Endothelial cell of umbilical vein (primary cell): ENCODE measurements at regions not wholly inside any gene's neighbourhood (a gene's known extent, or its start where the extent isn't known, plus 50 kb on each side); places are given as distances from the start of the nearest gene placed in this dataset.
"Not testable (repeated sequence)": the region's sequence is repeated elsewhere in the genome, so short reads cannot be mapped to it uniquely, and the experiment has no call there.

Experiments
- BruUV-seq: library from RNA; stranded (reverse); fragments of 400-500 nt; replicated peaks from 2 replicates; lab custom pipeline; 2021; lab: Mats Ljungman, UMichigan
- CTCF ChIA-PET: fragments of 300-600, 350-600 bp; sonication (Branson Sonifier 250); formaldehyde crosslinking; loops from one replicate; lab custom pipeline; 2021; ENCODE audit warnings: antibody characterized with exemption, inconsistent platforms; lab: Charles Lee
- POLR2A ChIA-PET: fragments of 300-600, 350-600 bp; sonication (Branson Sonifier 250); formaldehyde crosslinking; loops from one replicate; lab custom pipeline; 2021; ENCODE audit warnings: antibody characterized with exemption, inconsistent platforms; lab: Charles Lee
- DNase-seq: peaks from one replicate; pipeline ENCODE4 v3.0.0-alpha.2; 2011; ENCODE audit warnings: low read depth, low spot score
- FAIRE-seq: peaks from 2 replicates; lab custom pipeline; 2011; peaks lifted over from hg19 to GRCh38; lab: Jason Lieb, UNC
- H2AFZ ChIP-seq: 2 replicates; pipeline ENCODE4 v1.6.0; 2012; ENCODE audit warnings: low read depth, low read length, control low read depth, inconsistent platforms
- H3K27ac ChIP-seq: 2 replicates; pipeline ENCODE4 v1.5.1; 2011; ENCODE audit warnings: low read depth, mild to moderate bottlenecking, control low read depth, low read length, moderate library complexity; ENCODE audit not compliant: insufficient read depth
- H3K27me3 ChIP-seq, 2 experiments: 2 replicates each; pipeline versions ENCODE4 v1.6.0 to v1.6.1; 2011; ENCODE audit warnings: low read length in 2 of 2, mixed read lengths in 1 of 2; ENCODE audit not compliant: control insufficient read depth in 2 of 2, insufficient read depth in 2 of 2
- H3K36me3 ChIP-seq, 2 experiments: 2 replicates in 1 of 2; 3 replicates in 1 of 2; pipeline ENCODE4 v1.5.1; 2011; ENCODE audit warnings: low read length in 2 of 2, mild to moderate bottlenecking in 1 of 2, moderate library complexity in 1 of 2; ENCODE audit not compliant: control insufficient read depth in 2 of 2, insufficient read depth in 2 of 2; ENCODE audit errors: extremely low read depth in 1 of 2
- H3K4me1 ChIP-seq: 3 replicates; pipeline ENCODE4 v1.5.1; 2011; ENCODE audit warnings: mild to moderate bottlenecking, low read length; ENCODE audit not compliant: control insufficient read depth, insufficient read depth; ENCODE audit errors: extremely low read depth
- H3K4me2 ChIP-seq: 2 replicates; pipeline ENCODE4 v1.6.1; 2011; ENCODE audit warnings: low read length, control low read depth, mixed read lengths; ENCODE audit not compliant: insufficient read depth
- H3K4me3 ChIP-seq, 3 experiments: fragments of 200-600 bp in 1 of 3; sonication (generic), shearing (Covaris generic) in 1 of 3; replicated peaks in 1 of 3; 2 replicates each; pipeline ENCODE4 v1.5.1; 2011 to 2016; ENCODE audit warnings: control low read depth in 3 of 3, low read length in 3 of 3, mild to moderate bottlenecking in 2 of 3, inconsistent platforms in 1 of 3, low read depth in 1 of 3, moderate library complexity in 1 of 3; ENCODE audit not compliant: insufficient read depth in 1 of 3
- H3K79me2 ChIP-seq: 2 replicates; pipeline ENCODE4 v1.6.0; 2012; ENCODE audit warnings: low read length, inconsistent platforms; ENCODE audit not compliant: control insufficient read depth, insufficient read depth
- H3K9ac ChIP-seq: replicated peaks from 2 replicates; pipeline ENCODE3; 2011; ENCODE audit warnings: low read length, control low read depth; ENCODE audit not compliant: insufficient read depth; ENCODE audit errors: extremely low read depth
- H3K9me1 ChIP-seq: replicated peaks from 3 replicates; pipeline ENCODE4 v1.6.0; 2011; ENCODE audit warnings: mild to moderate bottlenecking, low read length; ENCODE audit not compliant: control insufficient read depth, insufficient read depth; ENCODE audit errors: extremely low read depth
- H3K9me3 ChIP-seq: replicated peaks from 2 replicates; pipeline ENCODE4 v1.5.1; 2012; ENCODE audit warnings: low read length, inconsistent platforms; ENCODE audit not compliant: control insufficient read depth, insufficient read depth
- H4K20me1 ChIP-seq: replicated peaks from 2 replicates; pipeline ENCODE3; 2011; ENCODE audit warnings: mild to moderate bottlenecking, low read length; ENCODE audit not compliant: control insufficient read depth, insufficient read depth; ENCODE audit errors: extremely low read depth
- dilution Hi-C: fragments of 300-500 bp; cut with MboI; formaldehyde crosslinking; loops from one replicate; pipeline ENCODE4 v1.15.0; 2019; ENCODE audit warnings: low sequenced_read_pairs; ENCODE audit not compliant: extremely low pct_ligation_motif_present
- intact Hi-C: fragments of 100-400 bp; cut with micrococcal nuclease; formaldehyde crosslinking; loops from one replicate; pipeline ENCODE4 v1.10.0; 2022

GRCh38 chr7:149966444-149966843 lies 92.7 kb downstream of the ATP6V0E2 start:
- POLR2A ChIA-PET, result not testable (repeated sequence)

GRCh38 chr7:149972977-149973376 lies 99.2 kb downstream of the ATP6V0E2 start:
- CTCF ChIA-PET, H3K9ac ChIP-seq, H3K4me1 ChIP-seq, H3K27ac ChIP-seq, H3K9me3 ChIP-seq, DNase-seq, H2AFZ ChIP-seq, H3K36me3 ChIP-seq, H3K4me2 ChIP-seq, H3K27me3 ChIP-seq, dilution Hi-C loops, H3K79me2 ChIP-seq, H3K4me3 ChIP-seq, intact Hi-C loops, FAIRE-seq, BruUV-seq, POLR2A ChIA-PET, H4K20me1 ChIP-seq, H3K9me1 ChIP-seq: not testable (repeated sequence)

More at GRCh38 chr7:149966444-149966843, 92.7 kb downstream of the ATP6V0E2 start:
- H3K4me1 ChIP-seq, DNase-seq, H3K9me1 ChIP-seq, H3K27ac ChIP-seq, BruUV-seq, H4K20me1 ChIP-seq, H3K27me3 ChIP-seq, H3K36me3 ChIP-seq, H3K9me3 ChIP-seq, intact Hi-C loops, H3K4me2 ChIP-seq, H3K9ac ChIP-seq, H3K79me2 ChIP-seq, FAIRE-seq, H2AFZ ChIP-seq, H3K4me3 ChIP-seq, CTCF ChIA-PET, dilution Hi-C loops: not testable (repeated sequence)

- H3K4me3 ChIP-seq, POLR2A ChIA-PET, DNase-seq, H3K27me3 ChIP-seq, H2AFZ ChIP-seq, H3K9ac ChIP-seq, BruUV-seq, H4K20me1 ChIP-seq, dilution Hi-C loops, H3K79me2 ChIP-seq, H3K27ac ChIP-seq, H3K9me3 ChIP-seq, H3K4me2 ChIP-seq, FAIRE-seq, H3K9me1 ChIP-seq, H3K4me1 ChIP-seq, CTCF ChIA-PET, intact Hi-C loops, H3K36me3 ChIP-seq: not testable (repeated sequence)
Observed at GRCh38 chr7:149973681-149974080, 99.9 kb downstream of the ATP6V0E2 start.

- BruUV-seq, H3K9ac ChIP-seq, dilution Hi-C loops, H4K20me1 ChIP-seq, H3K36me3 ChIP-seq, H3K79me2 ChIP-seq, POLR2A ChIA-PET, FAIRE-seq, DNase-seq, H2AFZ ChIP-seq, CTCF ChIA-PET, H3K4me1 ChIP-seq, H3K9me3 ChIP-seq, intact Hi-C loops, H3K27me3 ChIP-seq, H3K9me1 ChIP-seq, H3K4me2 ChIP-seq, H3K27ac ChIP-seq, H3K4me3 ChIP-seq: not testable (repeated sequence)
Observed at GRCh38 chr7:149975608-149976007, 101.8 kb downstream of the ATP6V0E2 start.
